Ammon's horn (tissue), 1 donor: ENCODE measurements at regions not wholly inside any gene's neighbourhood (a gene's known extent, or its start where the extent isn't known, plus 50 kb on each side); places are given as distances from the start of the nearest gene placed in this dataset.
"Not testable (repeated sequence)": the region's sequence is repeated elsewhere in the genome, so short reads cannot be mapped to it uniquely, and the experiment has no call there.

Experiments
- DNase-seq: peaks from one replicate; pipeline ENCODE4 v3.0.0-alpha.2; 2016; ENCODE audit warnings: low spot score

- no peak for DNase-seq
Observed at GRCh38 chr13:110045202-110045601, 258.8 kb upstream of the IRS2 start.

GRCh38 chr13:110044551-110045111 lies 258.2 kb upstream of the IRS2 start:
- DNase-seq: no peak

GRCh38 chr13:110042253-110042950 lies 256.0 kb upstream of the IRS2 start:
- no peak for DNase-seq

DNA sequence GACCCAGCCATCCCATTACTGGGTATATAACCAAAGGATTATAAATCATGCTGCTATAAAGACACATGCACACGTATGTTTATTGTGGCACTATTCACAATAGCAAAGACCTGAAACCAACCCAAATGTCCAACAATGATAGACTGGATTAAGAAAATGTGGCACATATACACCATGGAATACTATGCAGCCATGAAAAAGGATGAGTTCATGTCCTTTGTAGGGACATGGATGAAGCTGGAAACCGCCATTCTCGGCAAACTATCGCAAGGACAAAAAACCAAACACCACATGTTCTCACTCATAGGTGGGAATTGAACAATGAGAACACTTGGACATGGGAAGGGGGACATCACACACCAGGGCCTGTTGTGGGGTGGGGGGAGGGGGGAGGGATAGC lies 255.3 kb upstream of the IRS2 start:
- DNase-seq: not testable (repeated sequence)

- no peak for DNase-seq
Observed at GRCh38 chr13:110037925-110038573, 251.7 kb upstream of the IRS2 start.

GRCh38 chr13:110036060-110036459 lies 249.7 kb upstream of the IRS2 start:
- no peak for DNase-seq

- DNase-seq: no peak
Observed at GRCh38 chr13:110034031-110034549, 247.7 kb upstream of the IRS2 start.

GRCh38 chr13:110032969-110033368 lies 246.6 kb upstream of the IRS2 start:
- no peak for DNase-seq

GRCh38 chr13:110030394-110030928 lies 244.1 kb upstream of the IRS2 start:
- no peak for DNase-seq

DNA sequence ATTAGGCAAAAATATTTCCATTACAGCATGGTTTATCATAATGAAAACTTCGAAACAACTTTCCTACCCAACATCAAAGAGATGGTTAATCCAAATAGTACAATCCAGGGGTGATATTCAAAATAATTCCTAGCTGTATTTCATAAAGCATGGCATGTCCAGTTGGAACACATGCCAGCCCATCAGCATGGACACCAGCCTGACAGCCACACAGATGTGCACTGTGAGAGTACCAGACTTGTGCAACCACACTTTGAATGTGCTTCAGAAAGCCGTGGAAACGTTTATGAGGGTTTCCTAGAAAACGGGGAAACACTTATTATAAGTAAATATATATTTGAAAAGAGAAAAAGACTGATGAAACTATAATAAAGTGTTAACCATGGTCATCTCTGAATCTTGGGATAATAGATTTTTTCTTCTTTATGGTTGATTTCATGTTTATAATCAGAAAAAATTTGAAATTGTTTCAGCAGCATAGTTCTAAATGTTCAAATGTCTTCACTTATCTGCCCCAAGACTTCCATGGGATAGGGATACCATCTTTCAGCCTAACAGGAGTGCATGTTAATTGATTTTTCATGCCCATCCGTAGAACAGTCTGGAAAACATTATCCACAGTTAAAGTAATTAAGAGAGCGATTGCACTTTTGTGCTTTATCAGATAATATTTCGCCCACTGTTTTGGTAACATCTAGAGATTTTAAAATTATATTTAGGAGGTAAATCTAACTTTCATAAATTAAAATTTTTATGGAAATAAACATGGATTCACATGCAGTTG lies 242.6 kb upstream of the IRS2 start:
- no peak for DNase-seq

DNA sequence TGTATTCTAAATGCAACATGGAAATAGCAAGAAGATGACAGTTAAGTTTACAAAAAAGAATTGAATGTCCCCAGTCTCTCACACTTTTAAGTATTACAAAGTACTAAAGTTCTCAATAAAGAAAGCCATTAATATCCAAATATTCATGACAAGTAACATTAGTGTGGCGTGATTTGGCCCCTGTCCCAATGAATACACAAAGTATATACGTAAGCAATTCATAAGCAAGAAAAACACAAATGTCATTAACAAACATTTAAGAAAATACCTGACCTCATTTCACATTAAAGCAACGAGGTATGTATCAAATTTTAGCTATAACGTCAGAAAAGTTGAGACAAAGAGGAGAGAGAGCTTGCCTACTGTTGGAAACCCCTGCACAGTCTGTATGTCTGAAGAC lies 241.9 kb upstream of the IRS2 start:
- DNase-seq: no peak

DNA sequence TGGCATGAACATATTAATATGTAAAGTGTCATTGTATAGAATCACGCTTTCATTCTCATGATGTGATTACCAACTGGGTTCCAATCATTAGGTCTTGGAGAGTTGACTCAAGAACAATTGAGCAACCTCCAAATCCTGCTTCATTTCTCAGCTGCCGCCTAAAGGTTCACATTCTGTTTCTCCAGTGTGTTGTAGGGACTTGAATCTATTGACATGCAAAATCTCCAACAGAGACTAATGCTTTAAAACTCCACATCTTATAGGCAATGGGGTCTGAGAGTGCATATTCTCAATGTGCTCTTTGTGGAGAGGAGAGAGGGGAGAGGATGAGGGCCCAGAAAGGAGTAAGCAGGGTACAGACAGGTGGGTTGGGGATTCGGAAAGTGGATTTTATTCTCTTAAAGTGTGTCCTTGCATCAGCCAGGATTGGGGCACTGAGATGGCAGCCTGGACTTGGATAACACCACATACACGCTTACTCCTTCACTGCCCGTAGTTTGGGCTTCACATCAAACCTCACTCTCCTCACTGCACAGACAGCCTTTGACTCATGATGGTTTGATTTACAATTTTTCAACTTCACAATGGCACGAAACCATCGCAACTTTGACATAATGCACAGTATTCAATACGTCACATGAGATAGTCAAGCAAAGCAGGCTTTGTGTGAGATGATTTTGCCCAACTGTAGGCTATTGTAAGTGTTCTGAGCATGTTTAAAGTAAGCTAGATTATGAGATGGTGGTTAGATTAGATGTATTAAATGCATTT lies 241.3 kb upstream of the IRS2 start:
- DNase-seq: no peak

DNA sequence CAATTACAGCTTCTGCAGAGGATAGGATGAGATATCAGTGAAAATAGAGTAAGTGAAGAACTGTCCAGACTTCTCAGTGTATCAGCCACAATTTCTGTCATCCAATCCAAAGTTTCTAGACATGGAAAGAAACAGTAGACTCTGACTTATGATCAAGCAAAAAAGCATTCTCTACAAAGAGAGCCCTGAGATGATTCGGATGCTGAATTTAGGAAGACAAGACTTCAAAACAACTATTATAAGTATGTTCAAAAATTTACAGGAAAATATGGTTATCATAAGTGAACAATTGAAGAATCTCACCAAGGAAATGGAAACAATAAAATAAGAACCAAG lies 238.2 kb upstream of the IRS2 start:
- no peak for DNase-seq

DNA sequence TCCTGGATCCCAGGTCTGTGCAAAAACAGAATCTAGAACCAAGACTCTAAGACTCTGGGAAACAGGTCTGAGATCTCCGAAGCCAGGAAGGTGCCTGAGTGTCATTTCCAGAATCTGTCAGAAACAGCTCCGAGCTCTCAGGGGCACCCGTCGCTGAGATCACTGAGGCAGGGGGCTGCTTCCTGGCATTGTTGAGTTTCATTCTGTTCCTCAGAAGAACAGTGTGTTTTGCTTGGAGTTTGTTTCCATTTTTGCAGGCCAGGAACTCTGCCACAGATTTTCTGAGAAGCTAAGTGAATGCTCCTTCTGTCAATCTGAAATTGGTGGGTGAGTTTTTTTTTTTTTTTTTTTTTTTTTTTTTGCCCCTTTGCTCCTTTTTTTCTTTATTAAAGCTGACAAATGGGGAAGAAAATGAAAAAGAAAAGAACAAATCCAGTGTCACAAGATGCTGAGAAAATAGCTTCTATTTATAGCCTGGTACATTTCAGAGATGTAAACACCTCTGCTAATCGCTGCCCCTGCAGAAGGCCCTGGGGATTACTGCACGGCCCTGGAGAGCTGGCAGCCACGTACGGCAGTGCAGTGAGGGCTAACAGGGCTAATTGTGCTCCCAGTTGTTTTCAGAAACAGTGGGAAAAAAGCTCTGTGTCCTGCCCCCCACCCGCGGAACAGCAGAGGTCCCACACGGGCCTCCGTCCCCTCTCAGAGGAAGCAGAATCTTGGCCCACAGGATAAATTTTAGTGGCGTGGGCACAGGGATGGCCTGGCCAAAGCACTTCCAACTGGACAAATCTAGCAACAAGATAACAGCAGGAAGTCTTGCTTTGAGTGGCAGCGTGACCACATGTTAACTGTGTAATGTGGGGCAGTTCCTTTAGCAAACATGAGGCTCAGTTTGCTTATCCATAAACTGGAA lies 237.6 kb upstream of the IRS2 start:
- no peak for DNase-seq

- DNase-seq: no peak
Observed at GRCh38 chr13:110018009-110018408, 231.6 kb upstream of the IRS2 start.

DNA sequence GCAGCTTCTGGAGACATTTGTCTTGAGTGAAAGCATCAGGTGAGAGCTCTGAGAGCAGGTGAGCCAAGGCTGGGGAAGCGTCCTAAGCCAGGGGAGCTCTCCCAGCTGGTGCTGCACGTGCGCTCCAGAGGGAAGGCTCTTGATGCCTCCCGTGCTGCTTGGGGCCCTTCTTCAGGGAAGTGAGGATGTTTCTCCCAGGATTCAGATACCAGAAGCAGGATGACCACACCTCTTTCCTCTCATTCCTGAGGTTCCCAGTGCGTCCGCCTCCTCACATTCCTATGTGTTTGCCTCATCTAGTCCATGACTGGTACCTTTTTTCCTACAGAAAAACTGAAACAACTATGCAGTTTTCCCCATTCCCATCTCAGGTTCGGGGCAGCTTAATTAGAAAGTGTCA lies 231.0 kb upstream of the IRS2 start:
- no peak for DNase-seq

DNA sequence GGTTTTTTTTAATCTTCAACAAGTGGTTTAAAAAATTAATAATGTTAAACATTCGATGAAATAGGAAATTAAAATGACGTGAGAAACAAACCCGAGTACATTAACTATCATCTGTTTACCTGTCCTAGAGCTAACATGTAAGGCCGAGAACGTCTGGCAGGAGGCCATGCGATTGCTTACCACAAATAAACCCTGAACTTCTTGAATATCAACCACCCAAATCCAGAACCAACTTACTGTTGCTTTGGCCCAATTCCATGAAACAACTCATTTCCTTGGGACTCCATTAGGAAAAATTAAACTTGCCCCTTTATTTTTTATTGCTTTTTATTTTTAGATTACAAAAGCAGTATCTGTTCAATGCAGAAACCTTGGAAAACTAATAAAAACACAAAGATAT lies 228.9 kb upstream of the IRS2 start:
- no peak for DNase-seq

DNA sequence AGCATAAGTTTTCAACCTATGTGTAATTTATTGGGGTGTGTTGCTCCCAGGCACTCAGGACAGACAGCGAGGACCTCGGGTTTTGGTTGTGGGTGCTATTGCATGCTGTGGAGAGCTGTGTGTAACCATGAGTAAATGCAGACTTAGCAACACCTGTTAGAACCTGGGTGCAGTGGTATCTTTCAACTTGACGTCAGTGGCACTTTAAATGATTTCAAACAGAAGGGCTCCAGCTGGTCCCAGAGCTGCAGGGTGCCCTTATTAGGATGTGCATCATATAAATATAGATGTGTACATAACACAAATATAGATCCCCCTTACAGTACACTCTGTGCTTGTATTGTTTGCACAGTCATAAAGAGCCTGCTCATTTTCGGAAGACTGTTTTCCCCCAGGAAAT lies 228.3 kb upstream of the IRS2 start:
- no peak for DNase-seq

GRCh38 chr13:110012102-110012739 lies 225.8 kb upstream of the IRS2 start:
- no peak for DNase-seq
